ENCODE measurements at regions not wholly inside any gene's neighbourhood (a gene's known extent, or its start where the extent isn't known, plus 50 kb on each side); places are given as distances from the start of the nearest gene placed in this dataset.

GRCh38 chr14:36449903-36450302 is 70.1 kb downstream of the NKX2-1 start:
- H2AK5ac ChIP-seq (ENCODE audit: insufficient read length, low read length), result no peak overlapping the region
- H2BK120ac ChIP-seq (ENCODE audit: low read depth, low read length, poor library complexity, severe bottlenecking), result no peak overlapping the region
- H3T11ph ChIP-seq (ENCODE audit: low read length), result no peak overlapping the region
- no peak overlapping the region for H3K27ac ChIP-seq (ENCODE audit: insufficient read length, low read depth, low read length)
- Mint-ChIP-seq H3K9me3 (no peaks in the 10 kb centered on the region), H3K36me3 (ENCODE audit: insufficient read depth in 1 of 3, low read depth in 3 of 3) (no peaks in the 10 kb centered on the region), H3K4me3 (no peak overlapping the region), H3K27ac (no peak overlapping the region), H3K27me3 (ENCODE audit: low read depth) (peaks cover 69% of the 10 kb centered on the region), H3K4me1 (peaks cover 0 to 10% of the 10 kb centered on the region in 2 experiments; a peak in 2 of 4 replicates)
- no peak overlapping the region for H3K4ac ChIP-seq (ENCODE audit: low read depth, low read length)
- no peak overlapping the region for H2BK5ac ChIP-seq (ENCODE audit: insufficient read length, low read length)
- no peaks in the 10 kb centered on the region for H3K23me2 ChIP-seq (ENCODE audit: insufficient read length, low read depth, low read length, poor library complexity, severe bottlenecking)
- no peak overlapping the region for H2BK20ac ChIP-seq (ENCODE audit: low read depth, low read length, poor library complexity, severe bottlenecking)
- H2BK15ac ChIP-seq (ENCODE audit: low read depth, low read length), result no peak overlapping the region
- H3K79me1 ChIP-seq (ENCODE audit: insufficient read depth, low read depth, low read length, poor library complexity, severe bottlenecking), result no peaks in the 10 kb centered on the region
- no peak overlapping the region for H2AFZ ChIP-seq (ENCODE audit: low read length)
- no peak overlapping the region for H2BK12ac ChIP-seq (ENCODE audit: insufficient read length, low read depth, low read length)
- peak; percentile 8; the same call in 1 of the 3 replicates for TF ChIP-seq CTCF (conservative IDR thresholded peaks at IDR 0.05)
- no peak overlapping the region for H3K14ac ChIP-seq (ENCODE audit: insufficient read depth, low read length)
- no peak overlapping the region for H4K5ac ChIP-seq (ENCODE audit: insufficient read length, low read depth, low read length)
- no peaks in the 10 kb centered on the region for H3K27me3 ChIP-seq (ENCODE audit: insufficient read depth, low read length)
- H3K79me2 ChIP-seq (ENCODE audit: insufficient read depth, low read length), result no peaks in the 10 kb centered on the region
- no peaks in the 10 kb centered on the region for H4K20me1 ChIP-seq (ENCODE audit: control insufficient read depth, insufficient read depth, insufficient read length)
- H3K4me2 ChIP-seq (ENCODE audit: insufficient read depth, insufficient read length, low read length), result no peak overlapping the region
- no CpG with 5 or more reads among the region's 4 CpGs for WGBS (ENCODE audit: extremely low coverage, insufficient read length, low lambda C conversion rate)
- no peak overlapping the region for H3K56ac ChIP-seq (ENCODE audit: insufficient read length, low read depth, low read length)
- H3K9me3 ChIP-seq (ENCODE audit: control insufficient read depth, low read depth, low read length), result no peaks in the 10 kb centered on the region
- no peak overlapping the region for H4K91ac ChIP-seq (ENCODE audit: insufficient read length, low read depth, low read length)
- H3K4me1 ChIP-seq (ENCODE audit: insufficient read depth, low read length), result no peaks in the 10 kb centered on the region
- H3K9ac ChIP-seq (ENCODE audit: extremely low read depth, insufficient read length, low read length), result no peak overlapping the region
- H3K23ac ChIP-seq (ENCODE audit: insufficient read length, low read depth, low read length), result no peak overlapping the region
- H3K18ac ChIP-seq (ENCODE audit: insufficient read length, low read depth, low read length), result no peak overlapping the region
- H4K8ac ChIP-seq (replicated peaks; ENCODE audit: insufficient read length, low read depth, low read length), result no peak overlapping the region
- no peak for DNase-seq
